Fibroblast of lung (primary cell): ENCODE measurements at regions not wholly inside any gene's neighbourhood (a gene's known extent, or its start where the extent isn't known, plus 50 kb on each side); places are given as distances from the start of the nearest gene placed in this dataset.

Source experiments
- DNase-seq, 2 donors: peaks; one replicate each; pipeline versions ENCODE4 v3.0.0 to v3.0.0-alpha.2; 2010; ENCODE audit warnings: low read depth in 2 of 2
- H2AFZ ChIP-seq: 2 replicates; pipeline ENCODE4 v1.5.1; 2012; ENCODE audit warnings: low read length, control low read depth, inconsistent platforms
- H3K27ac ChIP-seq: 2 replicates; pipeline ENCODE4 v1.5.1; 2011; ENCODE audit warnings: low read length, control low read depth; ENCODE audit not compliant: insufficient read depth
- H3K27me3 ChIP-seq: 2 replicates; pipeline ENCODE4 v1.5.1; 2011; ENCODE audit warnings: mild to moderate bottlenecking, low read length; ENCODE audit not compliant: control insufficient read depth, insufficient read depth
- H3K36me3 ChIP-seq: 2 replicates; pipeline ENCODE4 v1.5.1; 2011; ENCODE audit warnings: low read length; ENCODE audit not compliant: control insufficient read depth, insufficient read depth
- H3K4me1 ChIP-seq: 2 replicates; pipeline ENCODE4 v1.5.1; 2011; ENCODE audit warnings: low read length; ENCODE audit not compliant: control insufficient read depth, insufficient read depth; ENCODE audit errors: extremely low read depth
- H3K4me2 ChIP-seq: 2 replicates; pipeline ENCODE4 v1.5.1; 2011; ENCODE audit warnings: low read length, control low read depth; ENCODE audit not compliant: insufficient read depth; ENCODE audit errors: extremely low read depth
- H3K4me3 ChIP-seq, 4 experiments: fragments of 200-600 bp in 1 of 4; sonication (generic) in 1 of 4; replicated peaks in 1 of 4; 2 replicates each; pipeline ENCODE4 v1.5.1; 2011 to 2016; ENCODE audit warnings: low read length in 4 of 4, low read depth in 3 of 4, mild to moderate bottlenecking in 3 of 4, control low read depth in 2 of 4, inconsistent platforms in 1 of 4, mixed read lengths in 1 of 4; ENCODE audit not compliant: insufficient read depth in 1 of 4; ENCODE audit errors: control extremely low read depth in 1 of 4
- H3K79me2 ChIP-seq: 2 replicates; pipeline ENCODE4 v1.5.1; 2012; ENCODE audit warnings: mild to moderate bottlenecking, low read length, inconsistent platforms; ENCODE audit not compliant: control insufficient read depth, insufficient read depth
- H3K9ac ChIP-seq: 2 replicates; pipeline ENCODE4 v1.5.1; 2011; ENCODE audit warnings: mild to moderate bottlenecking, low read length, control low read depth; ENCODE audit not compliant: insufficient read depth
- H3K9me3 ChIP-seq: 2 replicates; pipeline ENCODE4 v1.5.1; 2012; ENCODE audit warnings: low read depth, low read length; ENCODE audit not compliant: control insufficient read depth, insufficient read depth
- H4K20me1 ChIP-seq: 2 replicates; pipeline ENCODE4 v1.5.1; 2011; ENCODE audit warnings: low read length; ENCODE audit not compliant: control insufficient read depth, insufficient read depth; ENCODE audit errors: extremely low read depth
- EZH2 ChIP-seq: IDR thresholded peaks from 2 replicates; pipeline ENCODE4 v1.5.1; 2012; ENCODE audit warnings: low read length, control low read depth, mild to moderate bottlenecking; ENCODE audit errors: missing control alignments
- TF ChIP-seq, protein P1 (sequence below), 2 donors: IDR thresholded peaks in 1 of 2; conservative IDR thresholded peaks in 1 of 2; 1 replicate in 1 of 2; 2 replicates in 1 of 2; pipeline ENCODE4 v1.5.1; 2011 to 2012; ENCODE audit warnings: low read length in 2 of 2, control low read depth in 1 of 2, inconsistent platforms in 1 of 2, low read depth in 1 of 2, mild to moderate bottlenecking in 1 of 2

DNA sequence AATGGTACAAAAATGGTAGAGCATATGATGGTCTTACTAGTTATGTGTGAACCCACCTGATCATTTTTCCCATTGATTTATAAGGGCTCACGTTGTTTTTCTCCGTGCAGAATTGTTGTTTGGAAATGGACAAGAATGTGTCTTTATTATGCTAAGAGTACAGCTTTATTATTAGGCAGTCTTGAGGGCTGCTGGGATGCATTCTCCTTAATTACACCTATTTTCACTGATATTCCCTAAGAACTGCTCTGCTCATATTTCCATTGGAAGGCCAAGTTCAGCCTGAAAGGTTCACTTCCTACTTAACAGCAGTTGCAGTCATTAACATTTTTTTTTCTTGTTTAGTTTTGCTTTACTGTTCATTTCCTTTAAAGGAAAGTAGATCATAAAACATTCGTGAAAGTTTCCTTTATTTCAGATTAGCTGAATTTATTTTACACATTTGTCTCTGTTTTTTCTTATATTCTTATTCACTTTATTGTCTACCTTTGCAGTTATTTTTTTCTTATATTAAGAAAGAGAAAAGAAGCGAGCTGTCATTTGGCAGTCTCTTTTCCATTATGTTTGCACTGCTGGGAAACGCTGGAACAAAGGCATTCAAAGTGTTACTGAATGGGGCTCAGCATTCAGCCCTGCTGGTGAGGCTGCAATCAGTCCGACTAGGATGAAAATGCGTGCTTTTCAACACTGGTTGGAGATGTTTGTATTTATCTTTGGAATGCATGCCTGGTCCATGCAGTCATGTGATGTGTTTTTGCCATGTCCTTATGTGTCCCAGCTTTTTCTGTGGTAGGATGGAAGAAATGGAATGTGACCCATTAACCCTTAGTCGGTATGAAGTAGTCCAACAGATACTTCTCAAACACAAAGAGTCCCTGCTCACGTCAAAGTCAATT lies 602.7 kb upstream of the ZNF608 start:
- peak; percentile 30 to 54 for DNase-seq
- no peak overlapping the region for H2AFZ ChIP-seq
- peak overlapping the region; percentile 7 for H3K4me2 ChIP-seq
- H3K27ac ChIP-seq: no peak overlapping the region
- no peaks in the 10 kb centered on the region for H3K36me3 ChIP-seq
- no peak overlapping the region for H3K9ac ChIP-seq
- no peak overlapping the region for H3K4me3 ChIP-seq
- no peak for TF ChIP-seq EZH2
- TF ChIP-seq, protein P1, sequence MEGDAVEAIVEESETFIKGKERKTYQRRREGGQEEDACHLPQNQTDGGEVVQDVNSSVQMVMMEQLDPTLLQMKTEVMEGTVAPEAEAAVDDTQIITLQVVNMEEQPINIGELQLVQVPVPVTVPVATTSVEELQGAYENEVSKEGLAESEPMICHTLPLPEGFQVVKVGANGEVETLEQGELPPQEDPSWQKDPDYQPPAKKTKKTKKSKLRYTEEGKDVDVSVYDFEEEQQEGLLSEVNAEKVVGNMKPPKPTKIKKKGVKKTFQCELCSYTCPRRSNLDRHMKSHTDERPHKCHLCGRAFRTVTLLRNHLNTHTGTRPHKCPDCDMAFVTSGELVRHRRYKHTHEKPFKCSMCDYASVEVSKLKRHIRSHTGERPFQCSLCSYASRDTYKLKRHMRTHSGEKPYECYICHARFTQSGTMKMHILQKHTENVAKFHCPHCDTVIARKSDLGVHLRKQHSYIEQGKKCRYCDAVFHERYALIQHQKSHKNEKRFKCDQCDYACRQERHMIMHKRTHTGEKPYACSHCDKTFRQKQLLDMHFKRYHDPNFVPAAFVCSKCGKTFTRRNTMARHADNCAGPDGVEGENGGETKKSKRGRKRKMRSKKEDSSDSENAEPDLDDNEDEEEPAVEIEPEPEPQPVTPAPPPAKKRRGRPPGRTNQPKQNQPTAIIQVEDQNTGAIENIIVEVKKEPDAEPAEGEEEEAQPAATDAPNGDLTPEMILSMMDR (conservative IDR thresholded peaks at IDR 0.05 in 1 of 2, IDR thresholded peaks at IDR 0.05 in 1 of 2; ENCODE audit: low read depth in 1 of 2, low read length in 2 of 2): no peak
- no peaks in the 10 kb centered on the region for H3K79me2 ChIP-seq
- peaks cover 3% of the 10 kb centered on the region for H3K4me1 ChIP-seq
- H3K27me3 ChIP-seq: no peaks in the 10 kb centered on the region
- no peaks in the 10 kb centered on the region for H3K9me3 ChIP-seq
- H4K20me1 ChIP-seq: no peaks in the 10 kb centered on the region

- H2AFZ ChIP-seq: no peak overlapping the region
- H3K79me2 ChIP-seq: no peaks in the 10 kb centered on the region
- H4K20me1 ChIP-seq: no peaks in the 10 kb centered on the region
- no peaks in the 10 kb centered on the region for H3K4me1 ChIP-seq
- no peak overlapping the region for H3K4me3 ChIP-seq
- no peak for DNase-seq
- no peak overlapping the region for H3K27ac ChIP-seq
- H3K9ac ChIP-seq: no peak overlapping the region
- TF ChIP-seq EZH2: no peak
- TF ChIP-seq, protein P1 (conservative IDR thresholded peaks at IDR 0.05 in 1 of 2, IDR thresholded peaks at IDR 0.05 in 1 of 2; ENCODE audit: low read depth in 1 of 2, low read length in 2 of 2): no peak
- H3K9me3 ChIP-seq: no peaks in the 10 kb centered on the region
- H3K27me3 ChIP-seq: no peaks in the 10 kb centered on the region
- no peaks in the 10 kb centered on the region for H3K36me3 ChIP-seq
- no peak overlapping the region for H3K4me2 ChIP-seq
Measured at GRCh38 chr5:125357660-125358059, 611.2 kb upstream of the ZNF608 start.

DNA sequence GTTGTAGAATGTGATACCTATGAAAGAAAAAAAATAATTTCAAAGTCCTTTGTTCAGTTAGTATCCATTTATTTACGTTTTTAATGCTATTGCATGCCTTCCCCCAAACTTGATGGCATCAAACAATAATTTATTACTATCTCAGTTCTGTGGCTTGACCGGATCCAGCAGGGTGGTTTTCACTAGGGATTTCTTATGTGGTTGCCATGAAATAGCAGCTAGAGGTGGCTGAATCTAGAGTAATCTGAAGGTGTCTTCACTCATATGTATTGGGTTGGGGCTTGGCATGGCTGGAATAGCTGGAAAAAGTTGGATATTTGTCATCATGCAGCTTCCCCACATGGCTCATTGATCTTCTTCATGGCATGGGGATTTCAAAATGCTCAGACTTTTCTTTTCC lies 619.3 kb upstream of the ZNF608 start:
- Histone ChIP-seq H3K27ac (no peak overlapping the region), H4K20me1 (no peaks in the 10 kb centered on the region), H2AFZ (no peak overlapping the region), H3K9me3 (no peaks in the 10 kb centered on the region), H3K4me2 (no peak overlapping the region), H3K79me2 (no peaks in the 10 kb centered on the region), H3K4me1 (no peaks in the 10 kb centered on the region), H3K4me3 (no peak overlapping the region), H3K36me3 (no peaks in the 10 kb centered on the region), H3K27me3 (no peaks in the 10 kb centered on the region), H3K9ac (no peak overlapping the region)
- no peak for DNase-seq
- no peak for TF ChIP-seq EZH2
- TF ChIP-seq, protein P1 (conservative IDR thresholded peaks at IDR 0.05 in 1 of 2, IDR thresholded peaks at IDR 0.05 in 1 of 2; ENCODE audit: low read depth in 1 of 2, low read length in 2 of 2): no peak
